Sigmoid colon (tissue), 6 donors: ENCODE measurements at regions not wholly inside any gene's neighbourhood (a gene's known extent, or its start where the extent isn't known, plus 50 kb on each side); places are given as distances from the start of the nearest gene placed in this dataset.

ENCODE experiments used
- DNase-seq: peaks from one replicate; pipeline ENCODE4 v3.0.0-alpha.2; 2019
- H3K27ac ChIP-seq, 4 donors: fragments of 200-600 bp; sonication (generic); one replicate each; pipeline ENCODE4 v1.5.1; 2016 to 2019; ENCODE audit warnings: mild to moderate bottlenecking in 1 of 4
- H3K27me3 ChIP-seq, 3 donors: fragments of 200-600 bp; sonication (generic); one replicate each; pipeline ENCODE4 v1.5.1; 2019; ENCODE audit warnings: mild to moderate bottlenecking in 1 of 3
- H3K36me3 ChIP-seq, 4 donors: fragments of 200-600 bp; sonication (generic); one replicate each; pipeline ENCODE4 v1.5.1; 2016 to 2019
- H3K4me1 ChIP-seq, 4 donors: fragments of 200-600 bp; sonication (generic); one replicate each; pipeline ENCODE4 v1.5.1; 2017 to 2019
- H3K4me3 ChIP-seq, 4 donors: fragments of 200-600 bp; sonication (generic); one replicate each; pipeline ENCODE4 v1.5.1; 2017 to 2019; ENCODE audit warnings: mild to moderate bottlenecking in 2 of 4, moderate library complexity in 1 of 4
- H3K9me3 ChIP-seq, 4 donors: fragments of 200-600 bp in 3 of 4; sonication (generic) in 3 of 4; one replicate each; pipeline versions ENCODE4 v1.5.1 to v1.6.1; 2013 to 2019
- CTCF ChIP-seq, 4 experiments: fragments of 450-650 bp in 3 of 4; fragments of 200-600 bp in 1 of 4; IDR thresholded peaks; one replicate each; pipeline ENCODE4 v1.5.1; 2016 to 2019; ENCODE audit warnings: antibody characterized with exemption in 4 of 4, mild to moderate bottlenecking in 3 of 4, moderate library complexity in 2 of 4
- EP300 ChIP-seq, 4 donors: sonication (generic); formaldehyde crosslinking; IDR thresholded peaks; one replicate each; pipeline ENCODE4 v1.6.1; 2017; ENCODE audit warnings: antibody characterized with exemption in 4 of 4
- POLR2A ChIP-seq, 2 donors: fragments of 450-650 bp; IDR thresholded peaks; one replicate each; pipeline ENCODE4 v1.6.1; 2016; ENCODE audit warnings: antibody characterized with exemption in 2 of 2, mild to moderate bottlenecking in 2 of 2, moderate library complexity in 2 of 2
- POLR2AphosphoS5 ChIP-seq, 4 donors: sonication (generic); formaldehyde crosslinking; IDR thresholded peaks; one replicate each; pipeline ENCODE4 v1.6.1; 2017; ENCODE audit warnings: antibody characterized with exemption in 4 of 4
- WGBS, 2 donors: extraction: QIAGEN DNeasy Blood & Tissue Kit; methylation state at CpG; one replicate each; pipeline ENCODE4 v1.1.7; 2013; 5-methylcytosine and 5-hydroxymethylcytosine counted together
- intact Hi-C: fragments of 100-400 bp; cut with DNase I; formaldehyde crosslinking; loops from one replicate; pipeline ENCODE4 v1.15.1; 2023
- donor health status: healthy with polysubstance abuse.
- donor health status: healthy.

GRCh38 chr12:34371050-34371449 lies 348.8 kb downstream of the ALG10 start:
- Histone ChIP-seq H3K27me3 (peaks cover 0 to 2% (median 0%) of the 10 kb centered on the region in 3 donors), H3K4me1 (no peaks in the 10 kb centered on the region), H3K27ac (no peak overlapping the region), H3K36me3 (no peaks in the 10 kb centered on the region), H3K4me3 (no peak overlapping the region), H3K9me3 (peaks cover 15 to 39% (median 21%) of the 10 kb centered on the region in 4 donors)
- intact Hi-C loops = no loop called here
- WGBS, 2 donors = 69 to 70% methylated on average over 17 of the region's 17 CpGs
- TF ChIP-seq EP300 (IDR thresholded peaks at IDR 0.05) (no peak), CTCF (IDR thresholded peaks at IDR 0.05) (no peak), POLR2A (IDR thresholded peaks at IDR 0.05) (no peak), POLR2AphosphoS5 (IDR thresholded peaks at IDR 0.05) (no peak)
- DNase-seq = no peak

DNA sequence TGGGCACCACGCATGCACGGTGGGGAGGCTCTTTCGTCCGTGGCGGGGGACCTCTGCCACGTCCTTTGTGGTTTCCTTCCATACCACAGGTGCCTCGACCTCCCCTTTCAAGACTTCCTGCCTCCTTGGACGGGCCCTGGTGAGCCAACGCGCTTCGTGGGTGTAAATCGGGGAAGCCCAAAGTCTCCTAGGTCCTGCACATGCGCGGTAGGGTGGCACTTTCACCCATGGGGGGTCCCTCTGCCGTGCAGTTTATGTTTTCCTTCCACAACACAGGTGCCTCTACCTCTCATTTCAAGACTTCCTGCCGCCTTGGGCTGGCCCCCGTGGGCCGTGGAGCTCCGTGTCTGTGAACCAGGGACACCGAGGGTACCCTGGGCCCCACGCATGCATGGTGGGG lies 349.7 kb downstream of the ALG10 start:
- 66 to 67% methylated on average over 21 of the region's 21 CpGs for WGBS, 2 donors
- Histone ChIP-seq H3K9me3 (peaks cover 14 to 33% (median 20%) of the 10 kb centered on the region in 4 donors), H3K27me3 (no peaks in the 10 kb centered on the region), H3K36me3 (no peaks in the 10 kb centered on the region), H3K4me3 (no peak overlapping the region), H3K4me1 (no peaks in the 10 kb centered on the region), H3K27ac (no peak overlapping the region)
- DNase-seq = no peak
- intact Hi-C loops = no loop called here
- TF ChIP-seq POLR2AphosphoS5 (IDR thresholded peaks at IDR 0.05) (no peak), CTCF (IDR thresholded peaks at IDR 0.05) (no peak), POLR2A (IDR thresholded peaks at IDR 0.05) (no peak), EP300 (IDR thresholded peaks at IDR 0.05) (no peak)

DNA sequence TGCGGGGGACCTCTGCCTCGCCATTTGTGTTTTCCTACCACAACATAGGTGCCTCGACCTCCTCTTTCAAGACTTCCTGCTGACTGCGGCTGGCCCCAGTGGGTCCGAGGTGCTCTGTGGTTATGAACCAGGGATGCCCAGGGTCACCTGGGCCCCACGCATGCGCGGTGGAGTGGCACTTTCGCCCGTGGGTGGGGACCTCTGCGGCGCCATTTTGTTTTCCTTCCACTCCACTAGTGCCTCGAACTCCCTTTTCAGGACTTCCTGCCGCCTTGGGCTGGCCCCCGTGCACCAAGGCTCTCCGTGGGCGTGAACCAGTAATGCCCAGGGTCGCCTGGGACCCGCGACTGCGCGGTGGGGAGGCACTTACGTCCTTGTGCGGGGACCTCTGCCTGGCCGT lies 351.6 kb downstream of the ALG10 start:
- TF ChIP-seq CTCF (IDR thresholded peaks at IDR 0.05) (no peak), POLR2A (IDR thresholded peaks at IDR 0.05) (no peak), EP300 (IDR thresholded peaks at IDR 0.05) (no peak), POLR2AphosphoS5 (IDR thresholded peaks at IDR 0.05) (no peak)
- Histone ChIP-seq H3K27me3 (peaks cover 0 to 5% (median 0%) of the 10 kb centered on the region in 3 donors), H3K27ac (no peak overlapping the region), H3K4me3 (no peak overlapping the region), H3K4me1 (no peaks in the 10 kb centered on the region), H3K9me3 (peaks cover 2 to 30% (median 17%) of the 10 kb centered on the region in 4 donors), H3K36me3 (no peaks in the 10 kb centered on the region)
- WGBS, 2 donors = 75 to 80% methylated on average over 25 of the region's 25 CpGs
- intact Hi-C loops = no loop called here
- no peak for DNase-seq

GRCh38 chr12:34376133-34376799 lies 354.0 kb downstream of the ALG10 start:
- Histone ChIP-seq H3K4me1 (no peaks in the 10 kb centered on the region), H3K4me3 (no peak overlapping the region), H3K27ac (no peak overlapping the region), H3K27me3 (peaks cover 0 to 14% (median 0%) of the 10 kb centered on the region in 3 donors), H3K36me3 (no peaks in the 10 kb centered on the region), H3K9me3 (peaks cover 0 to 20% (median 11%) of the 10 kb centered on the region in 4 donors)
- DNase-seq = no peak
- intact Hi-C loops = no loop called here
- WGBS, 2 donors = 74 to 79% methylated on average over 28 of the region's 28 CpGs
- TF ChIP-seq EP300 (IDR thresholded peaks at IDR 0.05) = no peak
- no peak for TF ChIP-seq POLR2AphosphoS5 (IDR thresholded peaks at IDR 0.05)
- no peak for TF ChIP-seq CTCF (IDR thresholded peaks at IDR 0.05)
- no peak for TF ChIP-seq POLR2A (IDR thresholded peaks at IDR 0.05)
